Stimulated activated CD8-positive, alpha-beta memory T cell treated with anti-CD3 and anti-CD28 coated beads, Interleukin-2, amount 100 ng/mL, for 48 hours (primary cell): ENCODE measurements at regions not wholly inside any gene's neighbourhood (a gene's known extent, or its start where the extent isn't known, plus 50 kb on each side); places are given as distances from the start of the nearest gene placed in this dataset.

Experiments
- DNase-seq, 2 donors: peaks; one replicate each; pipeline ENCODE4 v3.0.0-alpha.2; 2020; ENCODE audit warnings: low read depth in 2 of 2

DNA sequence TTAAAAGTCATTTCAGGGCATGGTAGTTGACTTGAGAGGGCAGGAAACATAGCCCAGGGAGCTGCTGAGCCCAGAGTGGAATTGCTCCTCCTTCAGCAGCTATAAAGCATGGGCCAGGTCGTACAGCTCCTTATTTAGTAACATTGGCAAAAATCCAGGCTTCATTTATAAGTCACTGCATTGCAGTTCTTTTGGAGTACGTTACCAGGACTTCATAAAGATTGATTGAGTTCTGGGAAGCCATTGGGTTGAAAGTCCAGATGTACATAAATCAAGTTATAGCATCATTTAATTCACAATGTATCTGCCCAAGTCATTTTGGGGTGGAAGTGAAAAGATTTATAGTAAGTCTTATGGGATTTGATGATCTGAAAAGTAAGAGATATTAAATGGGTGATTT lies 53.0 kb upstream of the ANKEF1 start:
- DNase-seq: no peak

DNA sequence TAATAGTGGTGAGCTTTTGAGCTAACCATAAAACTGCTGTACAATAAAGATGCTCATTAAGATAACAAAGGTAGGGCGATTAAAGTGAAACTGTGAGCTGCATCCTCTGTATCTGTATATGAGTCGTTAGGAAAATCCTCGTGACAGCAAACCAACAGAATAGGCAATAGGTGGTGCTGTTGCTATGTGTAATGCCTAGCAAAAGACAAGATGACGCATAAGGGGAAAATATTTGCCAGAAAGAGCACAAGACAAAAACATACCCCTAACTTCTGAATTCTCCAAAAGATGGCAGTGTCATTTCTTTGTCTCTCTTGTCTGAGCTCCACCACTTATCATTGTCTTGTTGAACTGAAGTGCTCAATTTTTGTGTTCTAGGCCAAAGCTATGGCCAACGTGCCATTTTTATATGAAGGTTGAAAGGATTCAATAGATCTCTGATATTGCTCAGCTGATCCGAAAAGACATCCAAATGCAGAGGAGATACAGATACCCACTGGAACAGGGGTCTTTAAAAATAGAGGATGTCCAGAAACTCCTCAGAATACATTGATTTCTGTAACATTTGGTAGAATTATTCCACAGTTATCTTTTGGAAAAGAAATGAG lies 56.3 kb upstream of the ANKEF1 start:
- no peak for DNase-seq

DNA sequence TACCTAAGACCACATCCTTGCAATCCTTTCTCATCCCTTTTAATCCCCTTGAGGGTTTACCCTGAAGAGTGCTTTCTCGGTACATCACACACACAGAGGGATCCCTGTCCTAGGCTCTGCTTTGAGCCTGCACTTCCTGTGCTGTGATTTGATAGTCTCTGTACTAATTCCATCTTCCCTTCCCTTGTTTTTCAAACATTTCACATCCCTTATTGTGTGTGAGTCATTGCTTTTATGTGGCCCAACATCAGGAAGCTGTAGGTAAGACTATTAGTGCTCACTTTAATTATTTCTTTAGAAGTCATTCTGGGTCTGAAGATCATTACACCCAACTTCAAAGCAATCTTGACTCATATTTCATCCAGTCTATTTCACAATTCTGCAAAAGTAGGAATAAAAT lies 57.2 kb upstream of the ANKEF1 start:
- no peak for DNase-seq

DNA sequence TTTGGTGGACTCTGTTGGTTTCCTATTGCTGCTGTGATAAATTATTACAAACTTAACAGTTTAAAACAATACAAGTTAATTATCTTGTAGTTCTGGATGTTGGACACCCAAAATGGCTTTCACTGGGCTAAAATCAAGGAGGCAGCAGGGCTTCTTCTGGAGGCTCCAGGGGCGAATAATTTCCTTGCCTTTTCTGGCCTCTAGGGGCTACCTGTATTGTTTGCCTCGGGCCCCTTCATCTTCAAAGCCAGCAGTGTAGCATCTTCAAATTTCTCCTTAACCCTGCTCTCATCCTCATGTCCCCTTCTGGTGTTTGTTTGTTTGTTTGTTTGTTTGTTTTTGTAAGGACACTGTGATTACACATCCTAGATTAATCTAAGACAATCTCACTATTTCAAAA lies 60.5 kb upstream of the ANKEF1 start:
- DNase-seq: no peak

DNA sequence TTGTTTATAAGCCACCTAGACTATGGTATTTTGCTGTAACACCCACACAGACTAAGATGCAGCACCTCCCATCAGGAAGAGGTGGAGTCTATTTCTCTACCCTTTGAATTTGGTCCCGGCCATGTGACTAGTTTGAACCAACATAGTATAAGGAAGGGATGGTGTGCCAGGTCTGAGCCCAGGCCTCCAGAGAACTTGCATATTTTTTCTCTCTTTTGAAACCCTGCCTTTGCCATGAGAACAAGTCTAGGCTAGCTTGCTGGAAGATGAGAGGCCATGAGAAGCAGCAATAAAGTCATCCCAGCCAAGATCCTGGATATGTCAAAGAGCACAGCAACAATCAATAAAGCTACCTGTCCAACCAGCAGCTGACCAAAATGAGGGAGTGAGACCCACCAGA lies 63.0 kb upstream of the ANKEF1 start:
- DNase-seq: no peak

DNA sequence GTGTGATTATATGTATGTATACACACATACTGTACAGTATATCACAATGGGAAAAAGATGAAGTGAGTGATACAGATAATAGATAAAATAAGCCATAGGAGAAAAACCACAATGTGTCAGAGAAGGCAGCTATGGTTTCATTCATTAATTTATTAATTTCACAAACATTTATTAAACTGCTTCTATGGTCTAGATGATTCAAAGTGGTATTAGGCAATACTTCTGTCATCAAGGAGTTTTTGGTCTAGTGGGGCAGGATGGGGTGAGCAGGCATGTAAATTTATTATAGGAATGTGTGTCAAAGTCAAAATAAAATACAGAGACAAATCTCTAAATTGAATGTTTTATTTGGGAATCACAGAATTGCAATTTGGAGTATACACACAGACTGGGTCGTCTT lies 65.2 kb upstream of the ANKEF1 start:
- DNase-seq: no peak

DNA sequence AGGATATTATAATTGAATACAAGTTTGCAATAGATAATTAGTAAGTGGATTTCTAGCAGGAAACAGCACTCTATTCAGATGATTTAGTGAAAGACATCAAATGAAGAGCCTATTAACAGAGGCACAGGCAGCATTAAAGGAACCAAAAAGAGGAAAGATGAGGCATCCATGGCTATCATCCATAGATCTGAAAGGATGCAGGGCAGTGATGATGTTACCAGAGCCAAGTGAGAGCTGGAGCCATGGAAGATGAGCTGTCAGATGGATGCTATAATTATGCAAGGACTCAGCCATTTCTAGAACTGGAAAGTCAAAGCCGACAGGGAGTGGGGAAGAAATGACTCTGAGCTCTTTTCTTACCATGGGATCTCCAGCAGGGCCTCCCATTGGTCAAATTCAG lies 66.8 kb upstream of the ANKEF1 start:
- no peak for DNase-seq

DNA sequence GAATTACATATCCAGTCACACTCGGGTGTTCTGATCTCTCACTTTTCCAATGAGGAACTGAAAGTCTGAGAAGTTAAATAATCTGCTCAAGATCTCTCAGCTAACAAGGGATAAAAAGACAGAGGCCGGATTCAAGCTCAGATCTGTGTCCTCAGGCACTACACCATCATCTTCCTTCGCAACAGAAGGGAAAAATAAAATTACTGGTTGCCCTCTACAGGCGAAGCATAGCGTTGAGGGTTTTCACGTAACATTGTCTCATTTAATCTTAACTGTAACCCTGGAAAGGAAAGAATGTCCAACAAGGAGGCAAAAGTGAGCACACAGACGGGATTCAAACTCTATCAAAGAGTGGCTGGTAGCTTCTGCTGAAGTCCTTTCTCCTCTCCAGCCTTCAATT lies 67.8 kb upstream of the ANKEF1 start:
- no peak for DNase-seq

DNA sequence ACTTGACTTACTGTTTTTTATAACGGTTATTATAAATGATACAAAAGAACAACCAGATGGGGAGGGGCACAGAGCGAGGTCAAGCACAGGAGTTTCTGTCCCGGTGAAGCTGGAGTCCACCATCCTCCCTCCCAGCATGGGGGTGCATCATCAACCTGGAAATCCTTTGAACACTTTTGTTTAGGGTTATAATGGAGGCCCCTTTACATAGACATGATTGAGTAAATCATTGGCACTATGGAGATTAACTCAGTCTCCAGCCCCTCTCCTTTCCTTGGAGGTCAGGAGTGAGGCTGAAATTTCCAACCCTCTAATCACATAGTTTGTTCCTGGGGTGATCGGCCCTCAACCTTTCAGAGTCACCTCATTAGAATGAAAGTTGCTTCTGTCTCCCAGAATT lies 71.8 kb upstream of the ANKEF1 start:
- DNase-seq: no peak

DNA sequence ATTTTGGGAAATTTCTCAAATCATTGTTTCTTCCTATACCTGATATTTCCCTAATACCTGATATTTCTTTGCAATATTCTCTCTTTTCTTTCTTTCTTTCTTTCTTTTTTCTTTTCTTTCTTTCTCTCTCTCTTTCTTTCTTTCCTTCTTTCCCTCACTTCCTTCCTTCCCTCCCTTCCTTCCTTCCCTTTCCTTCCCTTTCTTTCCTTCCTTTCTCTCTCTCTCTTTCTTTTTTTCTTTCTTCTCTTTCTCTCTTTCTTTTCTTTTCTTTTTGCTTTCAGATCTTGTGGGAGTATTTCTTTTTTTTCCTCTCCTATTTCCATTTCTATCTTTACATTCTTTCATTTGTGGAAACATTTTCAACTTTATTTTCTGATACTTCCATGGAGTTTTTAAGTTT lies 76.1 kb upstream of the ANKEF1 start:
- DNase-seq: no peak

DNA sequence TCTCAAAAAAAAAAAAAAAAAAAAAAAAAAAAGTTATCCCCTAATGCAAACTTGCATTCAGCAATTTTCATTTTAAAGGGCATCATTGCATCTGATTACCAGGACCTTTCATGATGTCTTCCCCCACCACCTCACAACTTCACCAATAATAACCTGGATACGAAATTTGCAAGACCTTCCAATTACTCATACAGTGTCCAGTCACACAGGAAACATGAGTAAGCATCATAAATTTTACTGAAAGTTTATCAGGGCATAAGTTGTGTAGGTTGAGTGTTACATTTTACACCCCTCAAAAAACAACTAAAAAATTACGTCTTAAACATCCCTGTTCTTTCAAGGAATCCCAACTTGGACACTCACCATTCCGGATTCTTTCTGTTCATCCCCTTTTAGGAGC lies 79.1 kb upstream of the ANKEF1 start:
- no peak for DNase-seq

DNA sequence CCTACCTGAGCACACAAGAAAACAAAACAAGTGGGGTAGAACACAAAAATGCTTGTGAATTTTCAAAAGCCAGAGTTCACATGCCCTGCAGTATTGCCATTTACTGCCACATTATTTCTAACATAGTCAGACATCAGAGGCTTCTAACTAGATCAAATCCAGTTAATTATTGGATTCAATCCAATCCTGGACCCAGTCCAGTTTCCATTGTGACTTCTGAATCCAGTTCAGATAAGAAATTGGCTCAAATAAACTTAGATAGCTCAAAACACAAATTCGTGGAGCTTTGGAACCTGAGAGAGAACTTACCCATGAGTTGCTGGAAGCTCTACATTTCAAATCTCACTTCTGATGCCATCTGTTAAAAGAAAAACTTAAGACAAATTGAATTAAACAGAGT lies 85.2 kb upstream of the ANKEF1 start:
- DNase-seq: no peak

DNA sequence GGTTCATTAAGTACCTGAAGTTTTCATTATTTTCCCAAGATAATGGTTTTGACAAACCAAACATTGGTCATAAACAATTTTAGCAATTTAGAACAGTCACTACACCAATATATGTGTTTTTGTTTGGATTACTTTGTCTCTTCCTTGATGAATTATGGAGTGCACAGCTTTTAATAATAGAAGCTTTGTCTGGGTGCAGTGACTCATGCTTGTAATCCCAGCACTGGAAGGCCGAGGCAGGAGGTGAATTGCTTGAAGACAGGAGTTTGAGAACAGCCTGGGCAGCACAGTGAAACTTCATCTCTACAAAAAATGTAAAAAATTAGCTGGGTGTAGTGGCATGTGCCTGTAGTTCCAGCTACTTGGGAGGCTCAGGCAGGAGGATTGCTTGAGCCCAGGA lies 89.4 kb upstream of the ANKEF1 start:
- no peak for DNase-seq

DNA sequence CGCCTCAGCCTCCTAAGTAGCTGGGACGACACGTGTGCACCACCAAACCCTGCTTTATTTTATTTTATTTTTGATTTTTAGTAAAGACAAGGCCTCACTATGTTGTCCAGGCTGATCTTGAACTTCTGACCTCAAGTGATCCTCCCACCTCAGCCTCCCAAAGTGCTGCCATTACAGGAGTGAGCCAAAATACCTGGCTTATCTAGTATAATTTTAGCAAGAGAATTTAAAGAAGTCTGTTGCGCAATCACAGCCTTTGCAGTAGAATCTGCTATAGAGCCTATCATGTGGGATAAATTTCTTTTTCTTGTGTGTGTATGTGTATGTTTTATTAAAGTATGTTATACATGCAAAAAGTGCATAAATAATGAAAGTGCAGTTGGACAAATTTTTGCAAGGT lies 92.1 kb upstream of the ANKEF1 start:
- no peak for DNase-seq

DNA sequence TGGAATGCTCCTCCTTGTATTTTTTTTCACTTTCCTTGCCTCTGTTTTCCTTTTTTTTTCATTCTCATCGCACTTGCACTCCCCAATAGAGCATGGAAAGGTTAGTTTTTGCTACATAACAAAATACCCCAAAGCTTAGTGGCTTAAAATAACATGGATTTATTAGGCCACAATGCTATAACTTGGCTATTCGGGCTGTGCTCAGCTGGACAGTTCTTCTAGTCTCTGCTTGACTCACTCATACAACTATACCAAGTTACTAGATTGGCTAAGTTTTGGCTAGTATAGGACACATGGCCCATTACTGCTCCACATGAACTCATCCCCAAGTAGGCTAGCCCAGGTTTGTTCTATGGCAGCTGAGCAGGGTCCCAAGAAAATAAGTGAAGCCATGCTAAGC lies 94.5 kb upstream of the ANKEF1 start:
- no peak for DNase-seq

DNA sequence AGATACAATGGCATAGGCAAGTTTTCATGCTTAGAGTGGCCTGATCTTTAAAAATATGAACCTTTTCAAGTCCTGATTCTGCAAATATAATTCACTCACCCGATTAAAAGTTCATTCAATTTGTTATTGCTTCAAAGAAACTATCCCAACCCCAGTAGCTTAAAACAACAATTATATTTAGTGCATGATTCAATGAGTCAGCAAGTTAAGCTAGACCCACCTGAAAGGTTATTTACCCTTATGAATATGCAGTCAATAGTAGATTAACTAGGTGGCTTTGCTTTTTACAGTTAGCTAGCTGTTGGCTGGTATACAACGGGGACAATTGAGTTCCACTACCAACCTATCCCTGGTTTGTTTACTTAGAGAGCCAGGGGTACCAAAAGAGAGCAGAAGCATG lies 95.6 kb upstream of the ANKEF1 start:
- DNase-seq: no peak

DNA sequence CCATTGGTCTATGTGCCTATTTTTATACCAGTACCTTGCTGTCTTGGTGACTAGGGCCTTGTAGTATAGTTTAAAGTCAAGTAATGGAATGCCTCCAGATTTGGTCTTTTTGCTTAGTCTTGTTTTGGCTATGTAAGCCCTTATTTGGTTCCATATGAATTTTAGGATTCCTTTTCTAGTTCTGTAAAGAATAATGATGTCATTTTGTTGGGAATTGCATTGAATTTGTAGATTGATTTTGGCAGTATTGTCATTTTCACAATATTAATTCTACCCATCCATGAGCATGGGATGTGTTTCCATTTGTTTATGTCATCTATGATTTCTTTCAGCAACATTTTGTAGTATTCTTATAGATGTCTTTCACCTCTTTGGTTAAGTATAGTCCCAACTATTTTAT lies 96.4 kb upstream of the PAK5 start:
- no peak for DNase-seq

DNA sequence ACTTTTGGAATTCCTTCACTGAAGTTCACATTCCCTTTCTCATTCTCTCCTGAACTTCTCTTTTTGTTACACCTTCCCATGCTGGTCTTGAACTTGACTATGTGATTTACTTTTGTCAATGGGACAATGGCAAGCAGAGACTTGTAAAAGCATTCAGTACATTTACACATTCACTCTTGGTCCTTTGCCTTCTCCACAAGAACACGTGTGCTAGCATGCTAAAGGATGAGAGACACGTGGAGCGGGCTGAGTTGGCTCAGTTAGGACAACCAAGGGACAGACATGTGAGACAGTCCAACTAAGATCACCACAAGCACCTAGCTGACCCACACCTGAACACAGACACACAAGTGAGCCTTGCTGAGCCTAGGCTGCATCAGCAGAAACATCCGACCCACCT lies 91.3 kb upstream of the PAK5 start:
- no peak for DNase-seq

DNA sequence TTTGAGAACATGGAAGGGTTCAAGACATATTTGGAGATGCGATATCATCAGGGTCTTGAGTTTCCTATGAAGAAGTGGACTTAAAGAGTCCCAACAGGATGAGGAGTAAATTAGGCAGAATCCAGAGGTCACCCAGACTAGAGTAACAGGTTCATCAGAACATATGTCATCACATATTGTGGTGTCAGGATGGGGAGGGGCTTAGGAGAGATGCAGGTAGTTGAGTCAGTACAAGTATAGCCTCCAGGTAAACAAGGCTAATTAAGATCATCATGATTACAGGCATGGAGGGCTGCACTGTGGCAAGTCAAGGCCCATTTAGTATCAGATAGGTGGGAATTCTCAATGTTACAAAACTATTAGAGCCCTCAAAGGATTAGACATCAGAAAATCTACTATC lies 90.1 kb upstream of the PAK5 start:
- DNase-seq: no peak

DNA sequence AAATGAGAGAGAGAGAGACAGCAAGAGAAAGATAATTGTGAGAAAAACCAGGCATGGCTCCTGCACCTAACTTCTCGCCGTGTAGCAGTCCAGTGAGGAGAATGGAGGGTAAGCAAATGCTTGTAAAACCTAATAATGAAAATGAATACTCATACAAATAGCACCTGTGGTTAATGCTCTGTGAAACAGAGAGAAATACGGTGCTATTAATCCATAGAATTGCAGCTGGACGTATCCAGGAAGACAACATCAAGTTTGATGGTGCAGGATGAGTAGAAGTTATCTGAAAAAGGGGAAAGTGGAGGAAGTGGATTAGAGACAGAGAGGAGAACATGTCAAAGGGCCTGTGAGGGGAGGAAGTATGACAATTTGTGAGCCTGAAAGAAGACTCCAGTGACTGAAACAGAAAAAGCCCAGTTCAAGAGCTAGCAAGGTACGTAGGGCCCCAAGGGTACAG lies 89.4 kb upstream of the PAK5 start:
- DNase-seq: no peak

DNA sequence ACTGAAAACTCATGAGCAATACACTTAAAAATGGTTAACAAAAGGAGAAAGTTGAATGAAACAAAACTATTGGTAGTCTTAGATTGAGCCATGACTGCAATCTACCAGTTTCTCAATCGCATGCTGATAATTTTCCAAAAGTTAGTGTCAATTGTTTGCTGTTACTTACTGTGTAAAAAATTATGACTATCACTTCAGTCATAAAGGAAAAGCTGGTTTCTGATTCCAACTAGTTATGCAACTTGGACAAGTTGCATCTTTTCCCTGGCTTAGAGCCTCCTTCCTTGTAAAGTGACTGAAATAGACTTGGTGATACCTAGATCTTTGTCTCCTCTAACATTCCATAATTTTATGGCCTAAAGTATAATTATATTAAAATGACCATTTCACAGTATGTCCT lies 88.3 kb upstream of the PAK5 start:
- DNase-seq: no peak

DNA sequence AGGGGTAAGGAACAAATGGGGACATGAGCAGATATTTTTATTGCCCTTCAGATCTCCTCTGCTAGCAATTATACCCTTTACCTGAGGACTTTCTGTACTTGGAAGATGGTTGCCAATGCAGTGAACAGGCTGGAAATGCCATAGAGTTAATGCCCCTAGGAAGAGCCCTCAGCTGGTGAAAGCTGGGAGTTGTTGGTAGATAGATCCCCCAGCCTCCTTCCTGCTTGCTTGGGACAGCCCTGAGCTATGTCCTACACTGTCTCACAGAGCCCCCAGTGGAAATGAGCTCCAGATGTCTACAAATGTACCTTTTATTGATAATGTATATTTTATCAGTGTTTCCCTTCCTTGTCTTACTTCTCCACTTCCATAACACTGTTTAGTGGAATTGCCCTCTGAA lies 87.6 kb upstream of the PAK5 start:
- DNase-seq: no peak

DNA sequence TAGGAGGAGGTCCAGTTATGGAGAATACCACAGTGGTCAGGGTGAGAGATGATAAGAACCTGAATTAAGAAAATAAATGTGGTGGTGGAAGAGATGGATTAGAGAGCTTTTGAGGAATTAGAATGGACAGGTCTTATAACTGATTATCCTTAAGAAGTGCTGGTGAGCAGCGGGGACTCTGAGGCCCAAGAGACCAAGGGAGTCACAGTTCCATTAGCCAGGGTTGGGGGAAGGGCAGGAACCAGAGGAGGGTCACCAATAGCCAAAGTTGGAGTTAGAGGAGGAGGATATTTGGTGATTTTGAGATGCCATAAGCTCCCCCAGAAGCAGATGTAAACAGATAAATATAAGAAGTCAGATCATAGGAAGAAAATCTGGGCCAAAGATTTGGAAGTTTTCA lies 87.1 kb upstream of the PAK5 start:
- DNase-seq: no peak

DNA sequence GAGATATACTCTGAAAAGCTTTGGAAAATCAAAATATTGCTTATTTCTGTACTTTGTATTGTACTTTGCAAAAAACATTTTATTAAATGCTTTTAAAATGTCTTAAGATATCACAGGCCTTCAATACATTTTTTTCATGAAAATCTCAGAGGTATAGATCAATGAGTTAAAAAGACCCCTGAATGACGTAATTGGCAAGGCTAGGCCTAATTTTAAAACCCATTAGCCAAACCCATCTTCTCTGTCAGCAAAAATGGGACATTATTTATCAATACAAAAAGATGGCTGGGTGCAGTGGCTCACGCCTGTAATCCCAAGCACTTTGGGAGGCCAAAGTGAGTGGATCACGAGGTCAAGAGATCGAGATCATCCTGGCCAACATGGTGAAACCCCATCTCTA lies 84.8 kb upstream of the PAK5 start:
- no peak for DNase-seq

DNA sequence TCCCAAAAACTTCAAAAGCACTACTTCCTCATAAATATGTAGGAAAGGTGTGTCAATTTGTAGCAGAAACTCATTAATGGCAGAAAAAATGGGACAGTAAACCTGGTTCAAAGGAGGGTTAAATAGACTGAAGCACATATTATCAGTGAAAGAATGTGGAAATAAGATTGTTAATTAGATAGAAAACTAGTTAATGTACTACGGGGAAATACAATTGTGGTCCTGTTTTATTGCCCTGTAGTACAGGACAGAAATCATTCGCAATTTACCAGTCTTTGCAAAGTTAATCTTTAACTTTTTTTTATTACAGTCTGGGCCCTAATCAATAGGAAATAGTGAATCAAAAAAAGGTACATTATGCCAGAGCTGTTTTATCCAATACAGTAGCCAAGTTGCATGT lies 82.0 kb upstream of the PAK5 start:
- no peak for DNase-seq
